ENCODE measurements at regions not wholly inside any gene's neighbourhood (a gene's known extent, or its start where the extent isn't known, plus 50 kb on each side); places are given as distances from the start of the nearest gene placed in this dataset.
"Not testable (repeated sequence)": the region's sequence is repeated elsewhere in the genome, so short reads cannot be mapped to it uniquely, and the experiment has no call there.

DNA sequence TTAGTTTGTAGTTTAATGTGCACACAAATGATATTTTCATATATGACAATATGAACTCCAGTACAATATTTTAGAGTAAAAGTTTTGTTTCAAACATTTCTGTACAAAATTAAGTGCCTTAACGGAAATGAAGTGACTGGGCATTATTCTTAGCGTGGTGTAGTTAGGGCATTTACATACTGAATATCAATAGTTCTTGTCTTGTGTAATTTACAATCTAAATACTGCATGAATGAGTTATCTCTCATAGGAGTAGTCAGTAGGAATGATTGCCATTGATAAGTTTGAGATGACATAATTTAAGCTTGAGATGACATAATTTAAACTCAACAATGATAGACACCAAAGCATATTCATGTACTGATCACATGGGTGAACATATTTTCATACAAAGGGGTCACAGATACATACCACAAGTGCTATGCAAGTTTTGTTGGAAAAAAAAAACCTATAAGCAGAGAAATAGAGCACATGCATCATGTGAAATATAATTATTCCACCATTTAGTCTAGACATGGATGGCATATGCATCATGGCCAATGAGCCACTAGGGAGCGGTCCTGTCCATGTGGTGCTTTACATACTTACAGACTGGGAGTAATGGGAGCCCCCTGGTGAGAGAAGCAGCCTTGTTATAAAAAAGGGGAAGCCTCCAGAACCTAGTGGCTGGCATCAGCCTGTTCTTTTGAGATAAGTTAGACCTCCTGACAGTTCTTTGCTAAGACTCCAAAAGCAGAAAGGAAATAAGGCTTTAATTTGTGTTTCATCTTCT, 1523.9 kb downstream of the MAT2B start:
- no peak for DNase-seq

DNA sequence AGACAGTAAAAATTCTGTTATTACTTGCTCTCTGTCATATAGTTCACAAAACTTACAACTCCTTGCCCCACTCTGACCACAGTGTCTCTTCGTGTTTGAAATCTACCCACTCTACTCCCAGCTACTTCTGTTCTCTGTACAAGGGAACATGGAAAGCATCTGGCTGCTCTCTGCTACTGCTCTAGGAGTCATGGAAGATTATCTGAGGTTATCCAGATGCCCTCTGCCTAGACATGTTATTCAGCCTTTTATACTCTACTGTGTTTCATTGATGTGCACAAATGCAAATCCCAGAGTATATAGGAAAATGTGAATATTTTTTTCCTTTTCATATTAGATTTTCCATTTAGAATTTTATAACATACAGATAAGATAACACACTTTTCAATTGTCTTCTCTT, 1525.6 kb downstream of the MAT2B start:
- DNase-seq = no peak

DNA sequence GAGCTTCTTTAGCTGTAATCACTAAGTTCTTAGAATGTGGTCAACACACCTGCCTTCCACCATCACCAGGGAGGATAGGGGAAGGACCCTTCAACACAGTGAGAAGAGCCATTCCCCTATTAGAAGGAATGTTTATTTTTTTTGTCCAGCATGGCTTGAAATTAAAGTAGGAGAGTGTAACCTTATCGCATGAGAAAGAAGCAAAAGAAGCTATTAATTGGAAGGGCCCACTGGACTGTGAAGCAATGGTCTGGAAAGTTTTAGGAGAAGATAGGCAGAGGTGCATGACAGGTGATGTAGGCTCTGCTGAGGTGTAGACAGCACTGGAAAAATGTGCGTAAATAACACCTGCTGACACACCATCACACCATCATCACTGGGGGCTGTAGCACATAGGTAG, 1526.0 kb downstream of the MAT2B start:
- DNase-seq = no peak

DNA sequence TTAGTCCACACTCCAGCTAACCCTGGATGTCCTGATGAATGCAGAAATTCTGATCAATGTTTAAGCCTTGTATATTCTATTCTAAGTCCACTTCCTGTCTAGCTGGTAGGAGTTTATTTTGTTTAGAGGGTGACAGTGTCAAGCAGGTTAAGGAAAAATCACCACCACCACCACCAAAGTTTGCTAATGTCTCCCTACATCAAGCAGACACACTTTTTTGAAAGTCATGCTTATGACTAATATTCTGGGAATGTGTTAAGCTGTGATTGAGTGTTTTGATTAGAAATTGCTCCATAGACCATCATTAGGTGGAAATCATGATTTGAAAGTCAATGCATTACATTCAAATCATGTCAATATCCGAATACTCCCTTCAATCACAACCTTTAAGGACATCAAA, 1530.1 kb downstream of the MAT2B start:
- DNase-seq = no peak

DNA sequence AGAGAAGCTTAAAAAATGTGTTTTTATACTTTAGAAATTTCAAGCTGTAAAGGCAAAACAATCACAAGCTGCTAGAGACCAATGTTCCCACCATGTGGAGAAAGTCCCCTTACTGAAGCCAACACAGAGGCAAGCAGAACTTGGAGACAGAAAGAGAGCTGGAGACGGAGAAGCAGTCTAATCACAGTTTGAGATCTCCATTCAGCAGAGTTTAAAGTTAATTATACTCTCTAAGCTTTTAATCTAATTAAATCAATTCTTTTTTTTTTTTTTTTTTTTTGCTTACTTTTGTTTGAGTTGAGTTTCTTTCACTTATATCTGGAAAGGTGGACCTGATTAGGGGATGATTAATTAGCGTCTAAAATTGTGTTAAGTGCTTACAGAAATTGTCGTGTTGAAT, 1534.3 kb downstream of the MAT2B start:
- DNase-seq = no peak

DNA sequence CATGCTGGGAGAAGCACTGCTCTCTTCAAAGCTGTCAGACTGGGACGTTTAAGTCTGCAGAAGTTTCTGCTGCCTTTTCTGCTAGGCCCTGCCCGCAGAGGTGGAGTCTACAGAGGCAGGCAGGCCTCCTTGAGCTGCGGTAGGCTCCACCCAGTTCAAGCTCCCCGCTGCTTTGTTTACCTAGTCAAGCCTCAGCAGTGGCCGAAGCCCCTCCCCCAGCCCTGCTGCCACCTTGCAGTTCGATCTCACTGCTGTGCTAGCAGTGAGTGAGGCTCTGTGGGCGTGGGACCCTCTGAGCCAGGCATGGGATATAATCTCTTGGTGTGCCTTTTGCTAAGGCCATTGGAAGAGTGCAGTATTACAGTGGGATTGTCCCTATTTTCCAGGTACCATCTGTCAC, 1540.5 kb downstream of the MAT2B start:
- DNase-seq = not testable (repeated sequence)

DNA sequence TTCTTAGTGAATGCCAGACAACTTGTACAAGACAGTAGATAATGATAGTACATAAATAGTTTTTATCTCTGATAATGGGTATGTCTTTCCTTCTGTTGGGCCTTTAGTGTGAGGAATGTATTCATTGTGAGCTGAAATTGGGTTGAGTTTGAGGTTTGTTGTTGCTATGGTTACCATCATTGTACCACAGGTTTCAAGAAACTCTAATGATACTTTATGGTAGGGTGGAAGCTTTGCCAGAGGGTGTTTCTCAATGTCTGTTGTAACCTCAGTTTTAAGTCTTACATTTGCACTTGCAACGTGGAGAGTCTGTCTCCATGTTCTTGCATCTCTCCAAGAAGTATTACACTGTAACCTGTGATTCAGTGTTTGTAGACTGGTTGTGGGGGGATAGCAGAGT, 1550.1 kb downstream of the MAT2B start:
- no peak for DNase-seq

DNA sequence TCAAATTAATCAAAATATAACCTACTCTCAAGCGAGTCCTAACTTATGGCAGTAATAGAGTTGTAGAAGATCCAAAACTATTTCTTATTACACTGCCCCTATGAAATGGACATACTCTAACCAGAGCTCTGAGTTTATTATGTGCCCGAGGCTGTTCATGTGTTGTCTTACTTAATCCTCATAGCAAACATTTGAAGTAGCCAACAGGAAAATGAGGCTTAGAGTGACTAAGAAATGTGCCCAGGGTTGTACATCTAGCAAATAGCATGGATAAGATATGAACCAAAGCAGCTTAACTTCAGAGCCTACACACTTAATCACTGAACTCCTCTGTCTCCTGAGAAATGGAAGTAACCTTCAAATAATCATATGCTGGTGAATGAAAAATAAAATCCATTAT, 1551.7 kb downstream of the MAT2B start:
- no peak for DNase-seq

DNA sequence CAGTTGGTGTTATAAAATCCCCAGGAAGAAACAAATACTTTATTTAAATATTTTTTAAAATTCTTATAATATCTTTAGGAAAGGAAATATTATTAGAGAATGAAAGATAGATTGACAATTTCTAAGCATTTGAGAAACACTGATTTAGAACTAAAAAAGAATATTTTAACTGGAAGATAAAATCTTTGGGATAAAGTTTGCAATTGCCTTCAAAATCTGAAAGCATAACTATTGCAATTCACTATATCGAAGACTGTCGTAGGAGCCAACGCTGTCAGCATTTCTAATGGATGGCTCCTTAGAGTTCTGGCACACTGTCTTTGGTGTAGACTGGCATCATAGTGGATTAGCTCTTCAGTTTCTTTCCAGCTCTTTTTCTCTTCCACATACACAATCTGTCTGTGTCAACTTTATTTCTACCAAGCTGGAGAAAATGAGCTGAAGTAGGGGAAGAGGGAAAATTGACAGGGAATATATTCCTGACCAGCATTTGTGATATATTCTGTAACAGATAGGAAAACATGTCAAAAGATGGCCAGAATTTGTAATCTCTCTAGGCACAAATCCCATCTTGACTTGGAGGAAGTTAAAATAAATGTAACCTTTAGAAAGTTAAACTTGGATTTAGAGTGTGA, 1561.4 kb downstream of the MAT2B start:
- DNase-seq = no peak

DNA sequence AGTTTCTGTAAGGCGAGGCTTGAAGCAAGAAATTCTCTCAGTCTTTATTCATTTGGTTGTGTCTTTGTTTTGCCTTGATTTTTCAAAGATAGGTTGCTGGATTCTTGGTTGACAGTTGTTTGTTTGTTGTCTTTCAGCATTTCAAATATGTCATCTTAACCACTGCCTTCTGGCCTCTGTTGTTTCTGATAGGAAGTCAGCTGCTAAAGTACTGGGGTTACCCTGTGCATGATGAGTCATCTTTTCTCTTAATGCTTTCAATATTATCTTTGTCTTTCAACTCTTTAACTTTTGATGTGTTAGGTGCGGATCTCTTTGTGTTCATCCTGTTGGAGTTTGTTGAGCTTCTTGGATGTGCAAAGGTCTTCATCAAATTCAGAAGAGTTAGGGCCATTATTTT, 1571.3 kb downstream of the MAT2B start:
- DNase-seq = no peak

DNA sequence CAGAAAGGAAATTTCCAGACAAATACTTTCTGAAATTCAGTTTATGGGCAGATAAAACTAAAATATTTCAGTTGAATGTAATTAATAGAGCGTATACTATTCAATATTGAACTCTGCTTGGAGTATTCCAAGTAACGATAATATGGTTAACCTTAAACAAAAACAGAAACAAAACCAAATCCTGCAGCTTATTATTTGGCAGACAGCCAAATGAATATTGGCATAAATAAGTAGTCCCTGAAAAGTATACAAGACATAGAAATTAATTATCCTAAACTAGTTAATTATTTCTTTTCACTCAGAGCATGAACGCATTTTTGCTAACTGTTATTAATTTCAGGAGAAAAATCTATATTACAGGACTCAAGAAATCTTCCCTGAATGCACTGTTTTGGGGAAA, 1574.0 kb downstream of the MAT2B start:
- DNase-seq = no peak

DNA sequence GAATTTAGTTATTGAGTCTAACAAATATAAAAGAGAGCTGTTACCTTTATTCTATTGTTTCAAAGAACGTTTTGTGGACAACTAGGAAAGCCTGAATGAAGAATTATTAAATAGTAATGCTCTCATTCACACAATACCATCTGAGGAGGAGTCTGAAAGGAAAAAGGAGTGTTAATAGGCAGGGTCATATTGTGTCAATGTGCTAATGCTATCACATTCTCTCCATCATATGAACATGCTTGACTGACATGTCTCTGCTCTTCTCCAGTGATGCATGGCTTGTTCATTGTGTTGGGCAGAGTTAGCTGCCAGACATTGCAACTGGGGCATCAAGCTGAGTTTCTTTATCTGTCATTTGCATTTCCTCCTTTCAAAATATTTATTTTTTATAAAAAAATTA, 1578.0 kb downstream of the MAT2B start:
- DNase-seq = no peak

DNA sequence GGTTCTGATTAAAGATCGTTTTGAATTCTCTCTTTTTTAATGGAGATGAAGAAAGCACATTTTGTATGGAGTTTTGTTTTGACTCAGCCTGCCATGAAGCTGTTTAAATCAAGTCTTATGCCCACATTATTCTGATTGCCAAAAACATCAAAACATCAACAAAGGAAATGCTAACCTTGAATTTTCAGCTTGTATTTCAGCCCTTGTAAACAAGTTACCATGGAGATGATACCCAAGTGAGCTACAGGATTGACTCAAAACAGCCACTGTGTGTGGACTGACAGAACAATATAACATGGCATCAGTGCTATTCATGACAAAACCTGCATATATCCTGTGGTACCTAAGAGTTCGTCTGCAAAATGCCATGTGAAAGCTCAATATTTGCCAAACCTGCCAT, 1581.0 kb downstream of the MAT2B start:
- no peak for DNase-seq

DNA sequence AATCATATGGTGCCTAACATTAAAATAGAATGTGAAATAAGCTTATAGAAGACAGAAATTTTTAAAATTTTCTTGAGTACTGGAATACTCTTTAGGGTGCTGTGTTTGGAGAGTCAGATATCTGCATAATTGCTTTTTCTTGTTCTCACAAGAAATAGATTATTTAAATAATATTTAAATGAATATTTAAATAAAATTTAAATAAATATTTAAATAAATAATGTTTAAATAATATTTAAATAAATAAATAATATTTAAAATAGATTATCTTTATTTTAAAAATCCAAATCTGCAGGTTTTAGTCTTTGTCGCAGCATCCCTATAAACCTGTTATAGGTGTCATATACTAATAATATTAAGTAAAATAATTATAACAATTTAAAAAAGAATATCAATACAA, 1589.4 kb downstream of the MAT2B start:
- no peak for DNase-seq

DNA sequence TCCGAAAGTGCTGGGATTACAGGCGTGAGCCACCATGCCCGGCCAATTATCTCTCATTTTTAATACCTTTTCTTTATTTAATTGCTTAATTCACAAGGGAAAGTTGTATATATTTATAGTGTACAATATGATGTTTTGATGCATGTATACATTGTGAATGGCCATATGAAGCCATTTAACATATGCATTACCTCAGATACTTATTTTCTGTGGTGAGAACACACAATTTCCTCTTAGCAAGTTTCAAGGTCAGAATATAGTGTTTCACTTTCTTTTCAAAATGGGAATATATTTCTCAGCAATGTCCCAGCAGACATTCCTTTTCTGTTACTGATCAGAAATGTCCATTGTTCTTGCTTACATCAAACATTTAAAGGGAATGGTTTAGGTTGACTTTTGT, 1596.3 kb downstream of the MAT2B start:
- no peak for DNase-seq

DNA sequence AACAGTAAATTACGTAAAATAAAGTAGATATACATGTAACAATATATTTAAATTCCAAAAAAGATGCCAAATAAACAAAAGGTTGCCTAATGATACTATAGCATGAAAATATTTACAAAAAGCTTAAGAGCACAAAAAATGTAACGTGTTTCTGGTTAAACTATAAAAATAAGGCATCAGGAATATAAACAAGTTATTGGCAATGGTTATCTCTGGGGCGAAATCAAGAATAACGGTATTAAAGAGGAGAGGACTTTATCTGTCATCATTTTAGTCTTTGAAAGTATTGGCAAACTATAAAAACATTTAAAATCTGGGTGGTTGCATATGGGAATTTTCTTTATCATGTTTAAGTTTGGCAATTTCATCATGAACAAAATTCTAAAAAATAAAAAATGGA, 1599.2 kb downstream of the MAT2B start:
- no peak for DNase-seq

DNA sequence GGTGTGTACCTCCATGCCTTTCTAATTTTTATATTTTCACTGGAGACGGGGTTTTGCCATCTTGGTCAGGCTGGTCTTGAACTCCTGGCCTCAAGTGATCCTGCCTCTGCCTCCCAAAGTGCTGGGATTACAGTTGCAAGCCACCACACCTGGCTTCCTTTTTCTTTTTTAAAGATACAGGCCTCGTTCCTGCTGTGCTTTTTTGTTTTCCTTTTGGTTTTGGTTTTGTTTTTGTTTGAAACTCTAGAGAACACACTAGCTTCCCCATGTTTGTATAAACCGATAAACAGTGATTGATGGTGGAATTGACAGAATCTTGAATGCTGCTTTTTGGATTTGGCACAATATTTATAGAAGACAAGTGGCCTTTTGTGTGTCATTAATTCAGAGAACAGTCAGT, 1603.4 kb downstream of the MAT2B start:
- no peak for DNase-seq

DNA sequence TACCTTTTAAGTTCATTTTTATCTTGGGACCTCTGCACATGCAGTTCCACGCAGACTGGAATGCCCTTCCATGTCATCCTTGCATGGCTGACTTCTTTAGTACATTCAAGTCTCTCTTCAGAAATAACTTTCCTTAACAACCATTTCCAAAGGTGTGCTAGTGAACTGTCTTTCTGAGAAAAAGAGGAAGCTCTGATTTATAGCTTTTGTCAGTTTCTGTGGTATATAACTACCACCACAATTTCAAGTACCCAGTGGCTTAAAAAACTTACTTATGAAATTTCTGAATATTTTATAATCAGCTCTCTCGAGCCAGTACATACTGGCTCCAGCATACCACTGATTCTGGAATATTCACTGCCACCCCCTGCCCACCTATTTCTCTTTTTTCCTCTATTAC, 1613.8 kb downstream of the MAT2B start:
- DNase-seq = no peak

DNA sequence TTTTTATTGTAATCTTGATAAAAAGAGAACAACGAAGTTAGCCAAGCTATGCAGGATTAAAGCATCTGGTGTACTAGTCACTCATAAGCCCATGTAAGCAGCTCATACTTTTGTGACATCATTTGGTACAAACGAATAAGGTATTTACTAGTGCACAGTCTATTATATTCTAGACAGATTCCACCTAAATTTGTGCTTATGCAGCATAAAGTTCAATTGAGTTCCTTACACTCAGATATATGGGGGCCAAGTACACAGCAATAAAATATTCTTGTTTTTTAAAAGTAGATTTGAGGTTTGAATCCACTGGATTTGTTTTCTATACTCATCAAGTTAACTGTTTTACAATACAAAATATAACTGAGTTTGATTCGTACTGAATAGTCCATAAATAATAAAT, 1621.2 kb downstream of the MAT2B start:
- no peak for DNase-seq

DNA sequence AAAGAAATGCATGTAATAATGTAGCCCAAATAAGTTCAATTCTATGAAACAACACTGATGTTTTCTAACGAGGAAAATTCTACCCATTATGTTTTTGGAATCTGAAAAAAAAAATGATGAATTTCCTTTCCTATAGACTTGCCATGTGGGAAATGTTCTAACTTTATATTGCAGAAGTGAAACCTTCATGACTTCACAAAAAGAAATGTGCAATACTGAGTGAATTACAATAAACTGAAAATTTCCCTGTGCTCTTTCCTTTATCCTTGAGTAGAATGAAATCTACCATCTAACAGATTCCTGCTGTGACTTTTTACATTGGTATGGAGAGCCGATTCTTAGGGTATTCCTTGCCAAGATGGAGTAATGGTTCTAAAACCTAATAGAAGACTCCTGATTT, 1622.5 kb downstream of the MAT2B start:
- no peak for DNase-seq

DNA sequence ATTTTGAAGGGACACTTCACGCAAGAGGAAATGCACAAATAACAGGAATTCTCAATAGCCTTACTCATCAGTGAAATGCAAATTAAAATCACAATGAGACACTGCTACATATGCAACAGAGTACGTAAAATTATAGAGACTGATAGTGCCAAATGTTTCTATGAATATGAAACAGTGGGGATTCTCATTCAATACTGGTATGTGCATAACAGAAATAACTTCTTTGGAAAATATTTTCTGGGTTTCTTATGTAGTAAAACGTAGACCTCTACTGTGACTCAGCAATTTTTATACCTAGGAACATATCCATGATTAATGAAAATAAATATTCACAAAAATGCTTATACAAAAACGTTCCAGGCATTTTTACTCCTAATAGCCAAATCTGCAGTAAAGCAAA, 1625.2 kb downstream of the MAT2B start:
- DNase-seq = no peak

DNA sequence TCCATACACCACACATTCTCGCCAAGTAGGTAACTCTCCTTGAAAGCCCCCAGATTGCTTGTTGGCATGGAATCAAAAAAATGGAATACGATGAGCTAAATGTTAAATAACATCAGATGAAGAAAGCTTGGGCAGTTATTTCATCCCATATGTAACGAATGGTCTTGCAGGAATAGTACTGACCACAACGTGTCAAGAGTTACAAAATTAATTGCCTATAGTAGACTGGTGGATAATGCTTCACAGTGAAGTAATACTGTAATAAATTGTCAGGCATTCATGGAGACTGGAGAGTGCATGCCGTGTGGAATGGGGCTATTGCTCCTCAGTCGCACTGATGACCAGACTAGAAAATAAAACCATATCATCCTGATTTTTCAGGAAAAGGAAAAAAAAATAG, 1628.7 kb downstream of the MAT2B start:
- no peak for DNase-seq

DNA sequence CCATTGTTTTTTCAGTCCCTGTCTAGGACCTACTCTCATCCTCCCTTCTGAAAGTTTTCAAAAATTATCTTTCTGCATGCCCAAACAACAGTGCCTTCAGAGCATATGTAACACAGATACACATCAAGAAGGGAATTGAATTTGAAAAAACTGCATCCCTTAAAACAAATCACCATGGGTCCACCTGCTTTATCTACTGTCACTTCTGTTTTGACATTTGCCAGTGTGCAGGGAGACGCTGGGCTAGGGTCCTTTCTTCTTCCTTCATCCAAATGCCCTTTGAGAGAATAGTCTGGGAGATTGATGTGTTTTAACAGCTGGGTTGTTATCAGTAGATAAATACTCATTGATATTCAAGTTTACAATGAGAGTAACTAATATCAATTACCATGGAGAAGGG, 1630.1 kb downstream of the MAT2B start:
- no peak for DNase-seq

DNA sequence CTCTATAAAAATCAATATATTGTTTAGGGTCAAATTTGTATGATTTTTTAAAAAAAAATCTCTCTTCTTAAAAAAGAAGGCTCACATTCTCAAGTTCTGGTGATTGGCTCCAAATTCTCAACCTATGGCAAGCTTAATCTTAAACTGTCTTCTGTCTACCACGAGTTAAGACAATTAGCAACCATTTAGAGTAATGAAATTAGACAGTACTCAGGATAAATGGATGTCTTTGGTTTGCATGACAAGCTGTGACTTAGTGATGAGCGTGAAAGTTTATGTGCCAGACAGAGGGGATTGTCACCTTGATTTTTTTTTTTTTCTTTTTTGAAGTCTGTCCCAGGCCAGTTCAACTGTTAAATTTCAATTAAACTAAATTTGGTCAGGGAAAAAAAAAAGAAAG, 1632.3 kb downstream of the MAT2B start:
- DNase-seq = no peak

DNA sequence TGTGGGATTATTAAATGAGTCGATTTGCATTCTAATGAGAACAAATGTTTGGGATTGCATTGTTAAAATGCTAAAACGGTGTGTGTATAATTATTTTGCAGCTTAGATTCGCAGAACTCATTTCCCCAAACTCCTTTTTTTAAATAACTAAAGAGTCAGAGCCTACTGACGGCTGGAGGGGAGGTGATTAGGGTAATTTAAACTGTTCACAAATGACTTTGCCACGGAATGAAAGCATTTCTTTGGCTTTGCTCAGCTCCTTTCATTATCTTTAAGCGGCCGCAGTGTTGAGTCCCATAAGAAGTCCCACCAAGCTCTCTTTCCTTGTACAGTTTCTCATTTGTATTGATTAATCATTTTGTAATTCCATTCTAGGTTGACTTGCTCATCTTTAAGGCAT, 1632.8 kb downstream of the MAT2B start:
- no peak for DNase-seq

Data from activated CD8-positive, alpha-beta memory T cell treated with anti-CD3 and anti-CD28 coated beads, Interleukin-2, amount 50 U/mL, for 4 hours (primary cell).